ENCODE measurements at regions not wholly inside any gene's neighbourhood (a gene's known extent, or its start where the extent isn't known, plus 50 kb on each side); places are given as distances from the start of the nearest gene placed in this dataset.
"Not testable (repeated sequence)": the region's sequence is repeated elsewhere in the genome, so short reads cannot be mapped to it uniquely, and the experiment has no call there.

DNA sequence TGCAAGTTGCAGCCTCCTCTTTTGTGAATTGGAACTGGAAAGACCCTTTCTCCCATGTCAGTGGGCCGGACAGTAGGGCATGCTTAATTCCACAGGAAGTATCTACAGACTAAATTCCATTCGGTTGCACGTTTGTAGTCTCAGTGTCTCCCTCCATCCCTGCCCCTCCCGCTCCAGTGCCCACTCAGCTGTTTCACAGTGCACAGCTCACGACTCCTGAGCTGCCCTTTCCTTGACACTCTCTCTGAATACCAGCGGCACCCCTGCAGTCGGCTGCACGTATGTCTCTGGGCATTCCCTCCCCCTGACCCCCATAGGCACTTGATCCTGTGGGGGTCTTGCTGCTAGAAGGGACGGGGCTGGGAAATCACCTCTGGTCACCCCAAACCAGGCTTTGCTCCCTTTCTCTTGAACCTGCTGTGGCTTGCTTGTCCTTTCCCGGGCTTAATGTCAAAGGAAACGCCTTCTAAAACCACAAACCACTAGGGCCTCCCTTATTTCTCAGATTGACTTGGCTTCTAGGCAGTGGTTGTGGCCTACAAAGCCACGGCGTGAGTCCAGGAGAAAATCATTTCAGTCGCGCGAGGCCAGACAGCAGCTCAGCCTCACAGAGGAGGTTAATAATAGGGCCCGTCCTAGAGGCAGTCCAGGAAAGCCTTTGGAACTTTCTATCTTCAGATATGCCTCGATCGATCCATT lies 365.3 kb upstream of the PROX1 start:
- no peak overlapping the region for H3K27ac ChIP-seq
- DNase-seq (no peak), ATAC-seq (no peak)
- no peaks in the 10 kb centered on the region for H3K4me1 ChIP-seq
- H3K9me3 ChIP-seq: no peaks in the 10 kb centered on the region
- TF ChIP-seq, protein P1, sequence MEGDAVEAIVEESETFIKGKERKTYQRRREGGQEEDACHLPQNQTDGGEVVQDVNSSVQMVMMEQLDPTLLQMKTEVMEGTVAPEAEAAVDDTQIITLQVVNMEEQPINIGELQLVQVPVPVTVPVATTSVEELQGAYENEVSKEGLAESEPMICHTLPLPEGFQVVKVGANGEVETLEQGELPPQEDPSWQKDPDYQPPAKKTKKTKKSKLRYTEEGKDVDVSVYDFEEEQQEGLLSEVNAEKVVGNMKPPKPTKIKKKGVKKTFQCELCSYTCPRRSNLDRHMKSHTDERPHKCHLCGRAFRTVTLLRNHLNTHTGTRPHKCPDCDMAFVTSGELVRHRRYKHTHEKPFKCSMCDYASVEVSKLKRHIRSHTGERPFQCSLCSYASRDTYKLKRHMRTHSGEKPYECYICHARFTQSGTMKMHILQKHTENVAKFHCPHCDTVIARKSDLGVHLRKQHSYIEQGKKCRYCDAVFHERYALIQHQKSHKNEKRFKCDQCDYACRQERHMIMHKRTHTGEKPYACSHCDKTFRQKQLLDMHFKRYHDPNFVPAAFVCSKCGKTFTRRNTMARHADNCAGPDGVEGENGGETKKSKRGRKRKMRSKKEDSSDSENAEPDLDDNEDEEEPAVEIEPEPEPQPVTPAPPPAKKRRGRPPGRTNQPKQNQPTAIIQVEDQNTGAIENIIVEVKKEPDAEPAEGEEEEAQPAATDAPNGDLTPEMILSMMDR (IDR thresholded peaks at IDR 0.05): no peak
- H3K36me3 ChIP-seq: no peaks in the 10 kb centered on the region
- no peaks in the 10 kb centered on the region for H3K27me3 ChIP-seq (ENCODE audit: low read depth)
- intact Hi-C loops (cut with DNase I): no loop called here
- no peak overlapping the region for H3K4me3 ChIP-seq

DNA sequence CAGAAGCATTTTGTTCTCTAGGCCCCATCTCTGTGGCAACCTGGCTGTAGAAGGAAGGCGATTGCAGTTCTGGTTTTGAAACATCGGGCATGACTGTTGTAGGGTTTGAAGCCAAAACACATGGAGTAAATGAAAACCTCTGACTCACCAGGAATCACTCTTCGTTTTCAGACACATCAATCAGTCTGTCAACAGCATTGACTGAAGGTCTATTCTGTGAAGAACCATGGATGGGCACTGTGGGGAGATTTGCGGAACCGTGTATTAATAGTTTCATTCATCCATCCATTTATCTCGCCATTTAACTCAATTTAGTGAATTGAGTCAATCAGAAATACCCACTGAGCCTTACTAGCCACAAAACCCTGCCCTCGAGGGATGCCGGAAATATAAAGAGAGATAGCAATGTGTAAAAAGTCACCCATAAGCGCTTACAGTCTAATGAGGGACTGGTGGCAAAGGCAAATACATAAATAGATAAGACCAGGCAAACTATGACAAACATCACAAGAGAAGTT lies 364.6 kb upstream of the PROX1 start:
- intact Hi-C loops (cut with DNase I): no loop called here
- Histone ChIP-seq H3K4me1 (no peaks in the 10 kb centered on the region), H3K27ac (no peak overlapping the region), H3K27me3 (ENCODE audit: low read depth) (no peaks in the 10 kb centered on the region), H3K4me3 (no peak overlapping the region), H3K9me3 (no peaks in the 10 kb centered on the region), H3K36me3 (no peaks in the 10 kb centered on the region)
- ATAC-seq (no peak), DNase-seq (no peak)
- TF ChIP-seq, protein P1 (IDR thresholded peaks at IDR 0.05): no peak

DNA sequence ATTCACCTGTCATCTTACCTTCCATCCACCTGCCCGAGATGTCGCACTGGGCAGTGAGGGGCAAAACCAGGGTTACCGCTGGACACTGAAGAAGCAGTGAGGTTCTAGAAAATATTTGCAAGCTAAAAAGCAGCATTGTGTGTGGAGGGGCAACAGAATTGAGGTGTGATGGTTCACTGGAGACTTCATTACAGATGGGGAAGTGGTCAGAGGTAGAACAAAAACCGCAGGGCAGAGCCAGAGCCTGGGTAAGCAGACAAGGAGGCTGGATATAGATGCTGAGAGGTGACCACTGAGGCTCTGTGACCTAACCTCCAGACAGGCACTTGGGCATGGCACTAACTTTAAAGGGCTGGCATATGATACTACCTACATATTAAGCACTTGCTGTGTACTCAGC lies 363.9 kb upstream of the PROX1 start:
- DNase-seq (no peak), ATAC-seq (no peak)
- intact Hi-C loops (cut with DNase I): no loop called here
- TF ChIP-seq, protein P1 (IDR thresholded peaks at IDR 0.05): no peak
- Histone ChIP-seq H3K27ac (no peak overlapping the region), H3K4me3 (no peak overlapping the region), H3K9me3 (no peaks in the 10 kb centered on the region), H3K36me3 (no peaks in the 10 kb centered on the region), H3K27me3 (ENCODE audit: low read depth) (no peaks in the 10 kb centered on the region), H3K4me1 (no peaks in the 10 kb centered on the region)

DNA sequence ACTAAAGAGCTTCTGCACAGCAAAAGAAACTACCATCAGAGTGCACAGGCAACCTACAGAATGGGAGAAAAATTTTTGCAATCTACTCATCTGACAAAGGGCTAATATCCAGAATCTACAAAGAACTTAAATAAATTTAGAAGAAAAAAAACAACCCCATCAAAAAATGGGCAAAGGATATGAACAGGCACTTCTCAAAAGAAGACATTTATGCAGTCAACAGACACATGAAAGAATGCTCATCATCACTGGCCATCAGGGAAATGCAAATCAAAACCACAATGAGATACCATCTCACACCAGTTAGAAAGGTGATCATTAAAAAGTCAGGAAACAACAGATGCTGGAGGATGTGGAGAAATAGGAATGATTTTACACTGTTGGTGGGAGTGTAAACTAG lies 351.0 kb upstream of the PROX1 start:
- H3K9me3 ChIP-seq; H3K27ac ChIP-seq; ATAC-seq; H3K36me3 ChIP-seq; H3K27me3 ChIP-seq (ENCODE audit: low read depth); DNase-seq; intact Hi-C loops (cut with DNase I); H3K4me3 ChIP-seq; H3K4me1 ChIP-seq: not testable (repeated sequence)

DNA sequence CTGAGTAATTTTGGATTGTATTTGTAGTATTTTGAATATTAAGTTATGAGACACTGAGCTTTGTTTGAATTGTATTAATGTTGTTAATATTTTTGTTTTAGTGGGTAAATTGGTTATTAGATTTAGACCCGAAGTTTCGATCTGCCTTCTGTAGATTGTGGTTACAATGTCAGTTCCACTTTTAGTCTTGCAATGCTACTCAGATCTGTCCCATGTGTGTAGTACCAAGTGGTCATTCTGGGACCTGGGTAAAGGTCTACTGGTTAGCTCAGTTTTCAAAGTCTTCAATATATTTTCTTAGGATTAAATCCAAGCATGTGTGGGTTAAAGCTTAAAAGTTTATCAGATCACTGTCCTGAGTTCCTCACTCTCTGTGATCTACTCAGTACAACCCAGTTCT lies 346.5 kb upstream of the PROX1 start:
- Histone ChIP-seq H3K36me3 (no peaks in the 10 kb centered on the region), H3K27me3 (ENCODE audit: low read depth) (no peaks in the 10 kb centered on the region), H3K4me3 (no peak overlapping the region), H3K9me3 (no peaks in the 10 kb centered on the region), H3K4me1 (no peaks in the 10 kb centered on the region), H3K27ac (no peak overlapping the region)
- no peak for ATAC-seq
- intact Hi-C loops (cut with DNase I): no loop called here
- no peak for DNase-seq
- TF ChIP-seq, protein P1 (IDR thresholded peaks at IDR 0.05): no peak

DNA sequence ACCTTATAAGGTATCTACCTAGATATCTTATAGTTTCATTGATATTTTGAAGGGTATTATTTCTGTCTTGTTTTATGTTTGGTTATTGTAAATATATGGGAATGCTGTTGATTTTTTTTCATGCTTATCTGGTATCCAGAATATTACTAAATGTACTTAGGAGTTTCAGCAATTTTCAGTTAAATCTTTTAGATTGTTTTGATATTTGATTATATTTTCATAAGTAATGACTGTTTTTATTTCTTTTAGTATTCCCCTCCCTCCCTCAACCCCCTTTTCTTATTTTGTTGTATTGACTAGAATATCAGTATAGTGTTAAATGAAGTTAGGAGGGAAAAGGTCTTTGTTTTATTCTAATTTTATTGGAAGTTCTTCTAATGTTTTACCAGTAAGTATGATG lies 344.4 kb upstream of the PROX1 start:
- TF ChIP-seq, protein P1 (IDR thresholded peaks at IDR 0.05): no peak
- DNase-seq (no peak), ATAC-seq (no peak)
- no peaks in the 10 kb centered on the region for H3K9me3 ChIP-seq
- no peaks in the 10 kb centered on the region for H3K4me1 ChIP-seq
- no peak overlapping the region for H3K27ac ChIP-seq
- H3K36me3 ChIP-seq: no peaks in the 10 kb centered on the region
- intact Hi-C loops (cut with DNase I): no loop called here
- no peaks in the 10 kb centered on the region for H3K27me3 ChIP-seq (ENCODE audit: low read depth)
- H3K4me3 ChIP-seq: no peak overlapping the region

All from lower lobe of right lung (tissue), 2 donors.